ENCODE measurements at regions not wholly inside any gene's neighbourhood (a gene's known extent, or its start where the extent isn't known, plus 50 kb on each side); places are given as distances from the start of the nearest gene placed in this dataset.
A peak's percentile ranks its signal among the peaks of the same experiment; 100 is the strongest.

DNA sequence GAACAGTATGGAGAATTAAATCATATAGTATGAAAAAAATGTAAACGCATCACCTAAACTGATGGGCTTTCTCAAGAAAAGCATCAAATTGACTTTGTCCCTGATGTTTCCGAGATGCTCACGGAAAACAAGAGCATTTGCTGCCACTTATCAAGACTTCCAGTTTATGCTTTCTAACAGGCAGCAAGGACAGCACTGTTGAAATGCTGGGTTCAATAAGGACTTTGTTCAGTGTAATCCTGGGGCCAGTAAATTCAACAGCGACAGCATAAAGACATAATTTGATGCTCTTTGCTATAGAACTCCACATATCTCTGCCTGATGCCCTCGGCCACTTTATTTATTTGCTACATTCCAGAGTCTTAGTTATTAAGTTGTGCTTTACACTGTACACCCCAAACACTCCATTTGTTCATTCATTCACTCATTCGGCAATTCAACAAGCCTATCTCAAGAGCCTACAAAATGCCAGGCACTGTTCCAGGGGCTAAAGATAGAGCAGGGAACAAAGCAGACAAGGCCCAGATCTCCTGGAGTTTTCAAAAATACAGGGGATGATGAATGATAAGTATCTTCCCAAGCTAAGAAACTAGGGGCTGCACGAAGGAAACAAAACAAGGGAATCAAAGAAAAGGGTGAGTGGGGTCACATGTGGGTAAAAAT, 294.6 kb downstream of the ZNF608 start:
- ChIA-PET CTCF (no interaction called here), POLR2A (ENCODE audit: low non-redundant PET) (no interaction called here)
- intact Hi-C loops (cut with micrococcal nuclease; ENCODE audit: unreplicated experiment): no loop called here

DNA sequence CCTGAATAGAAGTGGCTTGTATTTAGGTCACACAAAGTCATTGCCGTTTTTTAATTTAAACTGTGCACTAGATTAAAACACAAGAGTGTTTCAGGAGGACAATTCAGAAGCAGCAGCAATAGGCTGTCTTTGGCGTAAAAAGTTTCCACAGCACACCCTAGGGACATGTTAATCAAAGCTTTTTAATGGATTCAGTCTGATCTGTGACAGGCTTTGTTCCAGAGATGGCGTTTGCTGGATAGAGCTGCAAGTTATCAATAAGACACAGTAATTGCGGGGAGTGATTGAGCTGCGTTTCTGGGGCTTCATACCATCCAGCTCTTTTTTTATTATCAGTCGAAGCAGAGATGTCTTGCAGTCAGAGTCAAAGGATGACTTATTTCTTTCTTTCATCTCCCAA, 300.3 kb downstream of the ZNF608 start:
- CTCF ChIA-PET: no interaction called here
- H3K27ac ChIP-seq (ENCODE audit: low read depth, low read length, poor library complexity, severe bottlenecking): no peak overlapping the region
- no TSS peak for BruUV-seq (replicated peaks)
- no peak overlapping the region for H3K4me3 ChIP-seq (ENCODE audit: low read depth, low read length, poor library complexity, severe bottlenecking)
- POLR2A ChIA-PET (ENCODE audit: low non-redundant PET): no interaction called here
- DNase-seq (ENCODE audit: low spot score): peak; percentile 3
- no peaks in the 10 kb centered on the region for H3K4me1 ChIP-seq (ENCODE audit: insufficient read depth, low read length, poor library complexity, severe bottlenecking)
- intact Hi-C loops (cut with micrococcal nuclease; ENCODE audit: unreplicated experiment): no loop called here
- no peaks in the 10 kb centered on the region for H3K36me3 ChIP-seq (ENCODE audit: insufficient read depth, low read length, poor library complexity, severe bottlenecking)
- no peaks in the 10 kb centered on the region for H3K9me3 ChIP-seq (ENCODE audit: low read depth, low read length, poor library complexity, severe bottlenecking)
- H3K27me3 ChIP-seq (replicated peaks; ENCODE audit: insufficient read depth, low read depth, low read length, poor library complexity): no peaks in the 10 kb centered on the region
- TF ChIP-seq EZH2 (IDR thresholded peaks at IDR 0.05; ENCODE audit: borderline replicate concordance, low read depth, low read length, poor library complexity, severe bottlenecking): no peak
- TF ChIP-seq, protein P1, sequence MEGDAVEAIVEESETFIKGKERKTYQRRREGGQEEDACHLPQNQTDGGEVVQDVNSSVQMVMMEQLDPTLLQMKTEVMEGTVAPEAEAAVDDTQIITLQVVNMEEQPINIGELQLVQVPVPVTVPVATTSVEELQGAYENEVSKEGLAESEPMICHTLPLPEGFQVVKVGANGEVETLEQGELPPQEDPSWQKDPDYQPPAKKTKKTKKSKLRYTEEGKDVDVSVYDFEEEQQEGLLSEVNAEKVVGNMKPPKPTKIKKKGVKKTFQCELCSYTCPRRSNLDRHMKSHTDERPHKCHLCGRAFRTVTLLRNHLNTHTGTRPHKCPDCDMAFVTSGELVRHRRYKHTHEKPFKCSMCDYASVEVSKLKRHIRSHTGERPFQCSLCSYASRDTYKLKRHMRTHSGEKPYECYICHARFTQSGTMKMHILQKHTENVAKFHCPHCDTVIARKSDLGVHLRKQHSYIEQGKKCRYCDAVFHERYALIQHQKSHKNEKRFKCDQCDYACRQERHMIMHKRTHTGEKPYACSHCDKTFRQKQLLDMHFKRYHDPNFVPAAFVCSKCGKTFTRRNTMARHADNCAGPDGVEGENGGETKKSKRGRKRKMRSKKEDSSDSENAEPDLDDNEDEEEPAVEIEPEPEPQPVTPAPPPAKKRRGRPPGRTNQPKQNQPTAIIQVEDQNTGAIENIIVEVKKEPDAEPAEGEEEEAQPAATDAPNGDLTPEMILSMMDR (conservative IDR thresholded peaks at IDR 0.05; ENCODE audit: low read depth, low read length): no peak

More for the DNA sequence above, 294.6 kb downstream of the ZNF608 start:
- no peak for DNase-seq (ENCODE audit: low spot score)
- no TSS peak for BruUV-seq (replicated peaks)
- Histone ChIP-seq H3K9me3 (ENCODE audit: low read depth, low read length, poor library complexity, severe bottlenecking) (no peaks in the 10 kb centered on the region), H3K27me3 (replicated peaks; ENCODE audit: insufficient read depth, low read depth, low read length, poor library complexity) (no peaks in the 10 kb centered on the region), H3K4me3 (ENCODE audit: low read depth, low read length, poor library complexity, severe bottlenecking) (no peak overlapping the region), H3K36me3 (ENCODE audit: insufficient read depth, low read length, poor library complexity, severe bottlenecking) (no peaks in the 10 kb centered on the region), H3K4me1 (ENCODE audit: insufficient read depth, low read length, poor library complexity, severe bottlenecking) (no peaks in the 10 kb centered on the region), H3K27ac (ENCODE audit: low read depth, low read length, poor library complexity, severe bottlenecking) (no peak overlapping the region)
- no peak for TF ChIP-seq EZH2 (IDR thresholded peaks at IDR 0.05; ENCODE audit: borderline replicate concordance, low read depth, low read length, poor library complexity, severe bottlenecking)
- TF ChIP-seq, protein P1 (conservative IDR thresholded peaks at IDR 0.05; ENCODE audit: low read depth, low read length): no peak

DNA sequence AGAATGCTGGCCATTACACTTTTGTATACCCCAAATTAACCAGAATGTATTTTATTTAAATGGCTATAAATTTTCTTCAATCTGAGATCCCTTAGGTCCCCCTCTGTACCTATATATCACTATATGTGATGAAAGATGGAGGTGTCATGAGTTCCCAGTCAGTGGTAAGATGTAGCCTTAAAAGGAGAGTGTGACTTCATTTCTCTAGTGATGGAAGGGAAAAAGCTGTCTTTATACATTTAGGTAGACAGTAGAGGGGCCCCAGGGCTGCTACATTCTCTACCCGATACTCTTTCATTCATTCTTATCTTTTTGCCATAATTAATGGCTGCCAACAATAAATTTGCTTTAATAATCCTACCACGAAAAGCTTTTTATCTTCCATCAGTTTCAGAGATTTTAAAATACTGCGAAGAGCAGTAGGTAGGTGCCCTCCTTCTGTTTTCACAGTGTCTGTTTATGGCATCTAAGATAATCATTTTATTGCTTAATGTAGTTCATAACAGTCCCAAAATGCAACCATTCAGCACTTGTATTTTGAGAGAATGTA, 301.3 kb downstream of the ZNF608 start:
- Histone ChIP-seq H3K4me3 (ENCODE audit: low read depth, low read length, poor library complexity, severe bottlenecking) (no peak overlapping the region), H3K9me3 (ENCODE audit: low read depth, low read length, poor library complexity, severe bottlenecking) (no peaks in the 10 kb centered on the region), H3K27me3 (replicated peaks; ENCODE audit: insufficient read depth, low read depth, low read length, poor library complexity) (no peaks in the 10 kb centered on the region), H3K27ac (ENCODE audit: low read depth, low read length, poor library complexity, severe bottlenecking) (no peak overlapping the region), H3K4me1 (ENCODE audit: insufficient read depth, low read length, poor library complexity, severe bottlenecking) (no peaks in the 10 kb centered on the region), H3K36me3 (ENCODE audit: insufficient read depth, low read length, poor library complexity, severe bottlenecking) (no peaks in the 10 kb centered on the region)
- intact Hi-C loops (cut with micrococcal nuclease; ENCODE audit: unreplicated experiment): no loop called here
- TF ChIP-seq EZH2 (IDR thresholded peaks at IDR 0.05; ENCODE audit: borderline replicate concordance, low read depth, low read length, poor library complexity, severe bottlenecking): no peak
- TF ChIP-seq, protein P1 (conservative IDR thresholded peaks at IDR 0.05; ENCODE audit: low read depth, low read length): no peak
- POLR2A ChIA-PET (ENCODE audit: low non-redundant PET): no interaction called here
- CTCF ChIA-PET: no interaction called here
- no TSS peak for BruUV-seq (replicated peaks)
- DNase-seq (ENCODE audit: low spot score): no peak
